ENCODE measurements at regions not wholly inside any gene's neighbourhood (a gene's known extent, or its start where the extent isn't known, plus 50 kb on each side); places are given as distances from the start of the nearest gene placed in this dataset.

- TF ChIP-seq POLR2A (IDR thresholded peaks at IDR 0.05; ENCODE audit: low read length) (no peak), GATA1 (IDR thresholded peaks at IDR 0.05; ENCODE audit: low read depth, low read length) (no peak)
Measured at GRCh38 chr7:35448486-35448885, 194.6 kb upstream of the TBX20 start.
